Endothelial cell of umbilical vein (primary cell): ENCODE measurements at regions not wholly inside any gene's neighbourhood (a gene's known extent, or its start where the extent isn't known, plus 50 kb on each side); places are given as distances from the start of the nearest gene placed in this dataset.

ENCODE experiments used
- BruUV-seq: library from RNA; stranded (reverse); fragments of 400-500 nt; replicated peaks from 2 replicates; lab custom pipeline; 2021; lab: Mats Ljungman, UMichigan
- CTCF ChIA-PET: fragments of 300-600, 350-600 bp; sonication (Branson Sonifier 250); formaldehyde crosslinking; loops from one replicate; lab custom pipeline; 2021; ENCODE audit warnings: antibody characterized with exemption, inconsistent platforms; lab: Charles Lee
- POLR2A ChIA-PET: fragments of 300-600, 350-600 bp; sonication (Branson Sonifier 250); formaldehyde crosslinking; loops from one replicate; lab custom pipeline; 2021; ENCODE audit warnings: antibody characterized with exemption, inconsistent platforms; lab: Charles Lee
- DNase-seq: peaks from one replicate; pipeline ENCODE4 v3.0.0-alpha.2; 2011; ENCODE audit warnings: low read depth, low spot score
- FAIRE-seq: peaks from 2 replicates; lab custom pipeline; 2011; peaks lifted over from hg19 to GRCh38; lab: Jason Lieb, UNC
- H2AFZ ChIP-seq: 2 replicates; pipeline ENCODE4 v1.6.0; 2012; ENCODE audit warnings: low read depth, low read length, control low read depth, inconsistent platforms
- H3K27ac ChIP-seq: 2 replicates; pipeline ENCODE4 v1.5.1; 2011; ENCODE audit warnings: low read depth, mild to moderate bottlenecking, control low read depth, low read length, moderate library complexity; ENCODE audit not compliant: insufficient read depth
- H3K27me3 ChIP-seq, 2 experiments: 2 replicates each; pipeline versions ENCODE4 v1.6.0 to v1.6.1; 2011; ENCODE audit warnings: low read length in 2 of 2, mixed read lengths in 1 of 2; ENCODE audit not compliant: control insufficient read depth in 2 of 2, insufficient read depth in 2 of 2
- H3K36me3 ChIP-seq, 2 experiments: 2 replicates in 1 of 2; 3 replicates in 1 of 2; pipeline ENCODE4 v1.5.1; 2011; ENCODE audit warnings: low read length in 2 of 2, mild to moderate bottlenecking in 1 of 2, moderate library complexity in 1 of 2; ENCODE audit not compliant: control insufficient read depth in 2 of 2, insufficient read depth in 2 of 2; ENCODE audit errors: extremely low read depth in 1 of 2
- H3K4me1 ChIP-seq: 3 replicates; pipeline ENCODE4 v1.5.1; 2011; ENCODE audit warnings: mild to moderate bottlenecking, low read length; ENCODE audit not compliant: control insufficient read depth, insufficient read depth; ENCODE audit errors: extremely low read depth
- H3K4me2 ChIP-seq: 2 replicates; pipeline ENCODE4 v1.6.1; 2011; ENCODE audit warnings: low read length, control low read depth, mixed read lengths; ENCODE audit not compliant: insufficient read depth
- H3K4me3 ChIP-seq, 3 experiments: fragments of 200-600 bp in 1 of 3; sonication (generic), shearing (Covaris generic) in 1 of 3; replicated peaks in 1 of 3; 2 replicates each; pipeline ENCODE4 v1.5.1; 2011 to 2016; ENCODE audit warnings: control low read depth in 3 of 3, low read length in 3 of 3, mild to moderate bottlenecking in 2 of 3, inconsistent platforms in 1 of 3, low read depth in 1 of 3, moderate library complexity in 1 of 3; ENCODE audit not compliant: insufficient read depth in 1 of 3
- H3K79me2 ChIP-seq: 2 replicates; pipeline ENCODE4 v1.6.0; 2012; ENCODE audit warnings: low read length, inconsistent platforms; ENCODE audit not compliant: control insufficient read depth, insufficient read depth
- H3K9ac ChIP-seq: replicated peaks from 2 replicates; pipeline ENCODE3; 2011; ENCODE audit warnings: low read length, control low read depth; ENCODE audit not compliant: insufficient read depth; ENCODE audit errors: extremely low read depth
- H3K9me1 ChIP-seq: replicated peaks from 3 replicates; pipeline ENCODE4 v1.6.0; 2011; ENCODE audit warnings: mild to moderate bottlenecking, low read length; ENCODE audit not compliant: control insufficient read depth, insufficient read depth; ENCODE audit errors: extremely low read depth
- H3K9me3 ChIP-seq: replicated peaks from 2 replicates; pipeline ENCODE4 v1.5.1; 2012; ENCODE audit warnings: low read length, inconsistent platforms; ENCODE audit not compliant: control insufficient read depth, insufficient read depth
- H4K20me1 ChIP-seq: replicated peaks from 2 replicates; pipeline ENCODE3; 2011; ENCODE audit warnings: mild to moderate bottlenecking, low read length; ENCODE audit not compliant: control insufficient read depth, insufficient read depth; ENCODE audit errors: extremely low read depth
- CTCF ChIP-seq, 2 donors: IDR thresholded peaks; 1 replicate in 1 of 2; 2 replicates in 1 of 2; pipeline ENCODE4 v1.5.1; 2011; ENCODE audit warnings: low read length in 2 of 2, mild to moderate bottlenecking in 2 of 2, moderate library complexity in 2 of 2, control low read depth in 1 of 2, inconsistent platforms in 1 of 2, low read depth in 1 of 2; ENCODE audit not compliant: insufficient read depth in 1 of 2; ENCODE audit errors: extremely low read depth in 1 of 2
- EZH2 ChIP-seq: IDR thresholded peaks from 2 replicates; pipeline ENCODE4 v1.6.1; 2012; ENCODE audit warnings: borderline replicate concordance, low read depth, mild to moderate bottlenecking, moderate library complexity, low read length, inconsistent platforms; ENCODE audit not compliant: severe bottlenecking
- FOS ChIP-seq: IDR thresholded peaks from 2 replicates; pipeline ENCODE4 v1.6.1; 2011; ENCODE audit warnings: mild to moderate bottlenecking, low read length, moderate library complexity, borderline replicate concordance; ENCODE audit not compliant: insufficient read depth
- GATA2 ChIP-seq: IDR thresholded peaks from 2 replicates; pipeline ENCODE4 v1.7.0; 2011; ENCODE audit warnings: low read depth, mild to moderate bottlenecking, moderate library complexity, mixed read lengths, low read length; ENCODE audit not compliant: insufficient read length, insufficient read depth
- JUN ChIP-seq: IDR thresholded peaks from 2 replicates; pipeline ENCODE4 v1.6.1; 2011; ENCODE audit warnings: borderline replicate concordance, low read depth; ENCODE audit not compliant: insufficient read length, insufficient read depth
- MAX ChIP-seq: IDR thresholded peaks from 2 replicates; pipeline ENCODE4 v1.6.1; 2011; ENCODE audit not compliant: insufficient read depth, insufficient read length
- MYC ChIP-seq: IDR thresholded peaks from one replicate; pipeline ENCODE4 v1.6.1; 2011; ENCODE audit warnings: mild to moderate bottlenecking, low read depth, low read length
- POLR2A ChIP-seq: IDR thresholded peaks from 2 replicates; pipeline ENCODE4 v1.6.1; 2012; ENCODE audit warnings: low read depth, mild to moderate bottlenecking, control low read depth, low read length
- POLR2AphosphoS5 ChIP-seq: IDR thresholded peaks from 2 replicates; pipeline ENCODE4 v1.6.1; 2012; ENCODE audit warnings: low read depth, mild to moderate bottlenecking, control low read depth, low read length, moderate library complexity; ENCODE audit not compliant: insufficient read depth
- dilution Hi-C: fragments of 300-500 bp; cut with MboI; formaldehyde crosslinking; loops from one replicate; pipeline ENCODE4 v1.15.0; 2019; ENCODE audit warnings: low sequenced_read_pairs; ENCODE audit not compliant: extremely low pct_ligation_motif_present
- intact Hi-C: fragments of 100-400 bp; cut with micrococcal nuclease; formaldehyde crosslinking; loops from one replicate; pipeline ENCODE4 v1.10.0; 2022

- no peak for TF ChIP-seq POLR2AphosphoS5
- no peak for TF ChIP-seq JUN
- no peak for TF ChIP-seq MAX
- TF ChIP-seq EZH2: no peak
- no peak for TF ChIP-seq FOS
- no peak for TF ChIP-seq MYC
- TF ChIP-seq POLR2A: no peak
- no peak for TF ChIP-seq GATA2
- TF ChIP-seq CTCF (IDR thresholded peaks at IDR 0.05; ENCODE audit: extremely low read depth in 1 of 2, insufficient read depth in 1 of 2, low read depth in 1 of 2, low read length in 2 of 2): no peak
- H3K27me3 ChIP-seq: peaks cover 43 to 65% of the 10 kb centered on the region in 2 experiments
- DNase-seq (no peak), FAIRE-seq (no peak)
- H3K79me2 ChIP-seq: no peaks in the 10 kb centered on the region
- intact Hi-C loops: loop anchor here (1.0 kb wide), 2 partner anchors 177 to 632 kb away; no protein-coding TSS in a partner anchor
- H3K4me1 ChIP-seq: peaks cover 6% of the 10 kb centered on the region
- dilution Hi-C loops: no loop called here
- H3K4me3 ChIP-seq: no peak overlapping the region
- H4K20me1 ChIP-seq: peaks cover 2% of the 10 kb centered on the region
- ChIA-PET CTCF (interaction anchor here (0.5 to 8.0 kb wide), 6 partner anchors 176 to 661 kb away, joined by 3 to 162 read pairs (median 4); no protein-coding TSS in a partner anchor), POLR2A (no interaction called here)
- no peak overlapping the region for H3K4me2 ChIP-seq
- H3K27ac ChIP-seq: no peak overlapping the region
- no peaks in the 10 kb centered on the region for H3K36me3 ChIP-seq
- H3K9me3 ChIP-seq: no peaks in the 10 kb centered on the region
- H3K9me1 ChIP-seq: no peaks in the 10 kb centered on the region
- BruUV-seq: no TSS peak
- no peak overlapping the region for H3K9ac ChIP-seq
- H2AFZ ChIP-seq: no peak overlapping the region
Observed at GRCh38 chr2:118222672-118223421, 134.6 kb downstream of the INSIG2 start.
